ENCODE measurements at regions not wholly inside any gene's neighbourhood (a gene's known extent, or its start where the extent isn't known, plus 50 kb on each side); places are given as distances from the start of the nearest gene placed in this dataset.

GRCh38 chr3:117998071-117998470 is 1036.6 kb downstream of the IGSF11 start:
- Histone ChIP-seq H3K4me1 (ENCODE audit: insufficient read depth, low read length) (no peaks in the 10 kb centered on the region), H3K4me3 (ENCODE audit: low read length) (no peak overlapping the region), H3K9me3 (ENCODE audit: low read depth, low read length) (no peaks in the 10 kb centered on the region), H3K27me3 (ENCODE audit: insufficient read depth, low read length) (peaks cover 25% of the 10 kb centered on the region)

DNA sequence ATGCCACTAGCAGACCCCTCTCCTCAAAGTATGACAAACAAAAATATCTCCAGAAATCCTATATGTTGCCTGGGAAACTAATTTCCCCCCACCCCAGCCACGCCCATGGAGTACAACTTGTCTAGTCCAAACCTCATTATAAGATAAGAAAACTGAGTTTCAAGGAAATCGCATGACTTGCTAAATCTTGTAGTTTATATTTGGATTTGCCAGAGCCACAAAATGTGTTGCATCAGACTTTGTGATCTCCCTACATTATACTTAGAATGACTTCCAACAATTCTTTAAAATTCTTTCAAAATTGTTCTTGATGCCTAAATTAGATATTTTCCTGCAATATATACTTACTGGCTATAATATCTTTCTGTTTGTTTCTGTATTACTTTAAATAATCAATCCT is 1034.4 kb downstream of the IGSF11 start:
- H3K9me3 ChIP-seq (ENCODE audit: low read depth, low read length): no peaks in the 10 kb centered on the region
- H3K4me1 ChIP-seq (ENCODE audit: insufficient read depth, low read length): no peaks in the 10 kb centered on the region
- no peak overlapping the region for H3K4me3 ChIP-seq (ENCODE audit: low read length)
- peaks cover 25% of the 10 kb centered on the region for H3K27me3 ChIP-seq (ENCODE audit: insufficient read depth, low read length)

- Histone ChIP-seq H3K4me3 (ENCODE audit: low read length) (no peak overlapping the region), H3K27me3 (ENCODE audit: insufficient read depth, low read length) (peaks cover 18% of the 10 kb centered on the region), H3K4me1 (ENCODE audit: insufficient read depth, low read length) (no peaks in the 10 kb centered on the region), H3K9me3 (ENCODE audit: low read depth, low read length) (no peaks in the 10 kb centered on the region)
Measured at GRCh38 chr3:118001380-118001779, 1033.3 kb downstream of the IGSF11 start.

GRCh38 chr3:118011910-118012309 is 1022.7 kb downstream of the IGSF11 start:
- Histone ChIP-seq H3K4me1 (ENCODE audit: insufficient read depth, low read length) (no peaks in the 10 kb centered on the region), H3K9me3 (ENCODE audit: low read depth, low read length) (no peaks in the 10 kb centered on the region), H3K27me3 (ENCODE audit: insufficient read depth, low read length) (no peaks in the 10 kb centered on the region), H3K4me3 (ENCODE audit: low read length) (no peak overlapping the region)

DNA sequence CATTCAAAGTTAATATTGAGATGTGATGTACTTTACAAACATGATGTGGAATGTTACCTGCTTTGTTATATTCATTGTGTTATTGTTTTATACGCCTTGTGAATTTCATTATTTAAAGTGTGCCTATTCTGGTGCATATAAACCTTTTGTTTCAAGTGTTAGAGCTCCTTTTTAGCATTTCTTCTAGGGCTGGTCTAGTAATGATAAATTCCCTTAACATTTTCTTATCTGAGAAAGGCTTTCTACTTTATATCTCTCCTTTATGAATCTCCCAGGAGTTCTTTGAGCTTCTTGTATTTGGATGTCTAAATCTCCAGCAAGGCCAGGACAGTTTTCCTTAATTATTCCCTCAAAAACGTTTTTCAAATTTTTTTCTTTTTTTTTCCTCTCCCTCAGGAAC is 1005.6 kb downstream of the IGSF11 start:
- H3K9me3 ChIP-seq (ENCODE audit: low read depth, low read length): peaks cover 37% of the 10 kb centered on the region
- H3K27me3 ChIP-seq (ENCODE audit: insufficient read depth, low read length): no peaks in the 10 kb centered on the region
- H3K4me1 ChIP-seq (ENCODE audit: insufficient read depth, low read length): no peaks in the 10 kb centered on the region
- no peak overlapping the region for H3K4me3 ChIP-seq (ENCODE audit: low read length)

- no peaks in the 10 kb centered on the region for H3K4me1 ChIP-seq (ENCODE audit: insufficient read depth, low read length)
- no peak overlapping the region for H3K4me3 ChIP-seq (ENCODE audit: low read length)
- H3K9me3 ChIP-seq (ENCODE audit: low read depth, low read length): peaks cover 10% of the 10 kb centered on the region
- no peaks in the 10 kb centered on the region for H3K27me3 ChIP-seq (ENCODE audit: insufficient read depth, low read length)
Measured at GRCh38 chr3:118036215-118036614, 998.4 kb downstream of the IGSF11 start.

DNA sequence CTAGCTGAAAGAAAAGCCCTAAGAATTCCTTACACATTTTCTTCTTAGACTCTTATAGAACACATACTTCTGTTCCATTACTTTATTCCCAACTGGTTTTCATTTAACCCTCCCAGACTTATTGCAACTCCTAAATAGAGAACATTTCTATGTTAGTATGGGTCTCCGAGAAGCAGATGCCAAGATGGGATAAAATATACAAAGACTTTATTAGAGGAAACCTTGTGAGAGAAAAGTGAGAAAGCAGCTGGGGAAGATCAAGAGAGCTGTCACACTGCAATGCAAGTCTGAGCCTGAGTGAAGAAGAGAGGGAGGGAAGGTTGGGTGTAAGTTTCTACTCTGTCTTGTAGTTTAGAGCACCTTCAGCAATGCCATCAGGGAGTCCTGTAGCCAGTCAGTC is 979.3 kb downstream of the IGSF11 start:
- no peaks in the 10 kb centered on the region for H3K4me1 ChIP-seq (ENCODE audit: insufficient read depth, low read length)
- no peaks in the 10 kb centered on the region for H3K9me3 ChIP-seq (ENCODE audit: low read depth, low read length)
- no peak overlapping the region for H3K4me3 ChIP-seq (ENCODE audit: low read length)
- no peaks in the 10 kb centered on the region for H3K27me3 ChIP-seq (ENCODE audit: insufficient read depth, low read length)

DNA sequence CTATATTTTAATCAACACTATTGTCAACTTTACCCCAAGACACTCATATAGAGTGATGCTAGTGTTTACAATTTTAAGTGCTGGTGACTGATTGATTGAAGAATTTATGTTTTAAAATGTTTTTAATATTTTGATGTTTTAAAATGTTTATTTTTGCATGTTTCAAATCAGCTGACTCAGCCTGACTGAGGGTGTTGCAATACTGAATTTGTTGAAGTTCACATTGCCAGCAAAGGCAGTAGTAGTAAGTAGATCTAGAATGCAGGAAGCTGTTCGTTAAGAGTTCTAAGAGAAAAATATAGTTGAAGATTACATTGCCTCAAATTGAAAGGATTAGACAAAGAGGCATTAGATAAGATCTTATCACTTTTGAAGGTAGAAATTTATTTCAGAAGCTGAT is 977.6 kb downstream of the IGSF11 start:
- H3K9me3 ChIP-seq (ENCODE audit: low read depth, low read length): no peaks in the 10 kb centered on the region
- H3K4me3 ChIP-seq (ENCODE audit: low read length): no peak overlapping the region
- H3K27me3 ChIP-seq (ENCODE audit: insufficient read depth, low read length): no peaks in the 10 kb centered on the region
- no peaks in the 10 kb centered on the region for H3K4me1 ChIP-seq (ENCODE audit: insufficient read depth, low read length)

DNA sequence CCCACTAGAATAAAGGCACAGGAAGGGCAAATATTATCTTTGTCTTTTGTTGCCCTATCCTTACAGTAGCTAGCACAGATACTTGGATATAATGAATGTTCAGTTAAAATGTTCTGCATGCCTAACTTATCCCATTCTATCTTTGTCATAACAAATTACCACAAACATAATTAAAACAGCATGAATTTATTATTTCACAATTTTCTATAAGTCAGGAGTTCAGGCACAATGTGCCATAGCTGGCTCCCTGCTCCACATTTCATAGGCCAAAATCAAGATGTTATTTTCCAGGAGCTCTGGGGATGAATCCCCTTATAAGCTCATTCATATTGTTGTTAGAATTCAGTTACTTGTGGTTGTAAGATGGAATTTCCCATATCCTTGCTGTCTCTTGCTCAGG is 975.5 kb downstream of the IGSF11 start:
- no peaks in the 10 kb centered on the region for H3K27me3 ChIP-seq (ENCODE audit: insufficient read depth, low read length)
- H3K4me3 ChIP-seq (ENCODE audit: low read length): no peak overlapping the region
- no peaks in the 10 kb centered on the region for H3K4me1 ChIP-seq (ENCODE audit: insufficient read depth, low read length)
- no peaks in the 10 kb centered on the region for H3K9me3 ChIP-seq (ENCODE audit: low read depth, low read length)

DNA sequence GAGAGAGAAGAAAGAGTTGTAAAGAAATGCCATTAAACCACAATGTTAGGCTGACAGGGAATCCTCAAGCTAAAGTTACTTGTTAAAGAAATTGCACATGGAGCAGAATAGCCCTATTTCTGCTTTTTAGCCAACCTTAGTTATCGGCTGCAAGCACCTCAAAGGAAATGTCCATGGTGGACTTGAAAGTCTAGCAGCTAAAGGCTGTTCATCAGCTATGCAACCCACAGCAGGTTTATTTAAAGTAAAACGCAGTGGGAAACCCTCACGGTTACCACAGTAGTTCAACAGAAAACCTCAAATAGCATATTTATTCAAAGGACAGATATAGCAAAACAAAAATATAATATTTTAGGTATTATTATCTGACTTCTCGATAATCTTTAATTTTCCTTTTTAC is 967.2 kb downstream of the IGSF11 start:
- Histone ChIP-seq H3K4me1 (ENCODE audit: insufficient read depth, low read length) (no peaks in the 10 kb centered on the region), H3K9me3 (ENCODE audit: low read depth, low read length) (peaks cover 3% of the 10 kb centered on the region), H3K4me3 (ENCODE audit: low read length) (no peak overlapping the region), H3K27me3 (ENCODE audit: insufficient read depth, low read length) (no peaks in the 10 kb centered on the region)

GRCh38 chr3:118075873-118076272 is 958.8 kb downstream of the IGSF11 start:
- no peaks in the 10 kb centered on the region for H3K27me3 ChIP-seq (ENCODE audit: insufficient read depth, low read length)
- H3K9me3 ChIP-seq (ENCODE audit: low read depth, low read length): peaks cover 11% of the 10 kb centered on the region
- H3K4me1 ChIP-seq (ENCODE audit: insufficient read depth, low read length): no peaks in the 10 kb centered on the region
- H3K4me3 ChIP-seq (ENCODE audit: low read length): no peak overlapping the region

- no peak overlapping the region for H3K4me3 ChIP-seq (ENCODE audit: low read length)
- no peaks in the 10 kb centered on the region for H3K4me1 ChIP-seq (ENCODE audit: insufficient read depth, low read length)
- H3K9me3 ChIP-seq (ENCODE audit: low read depth, low read length): peaks cover 11% of the 10 kb centered on the region
- H3K27me3 ChIP-seq (ENCODE audit: insufficient read depth, low read length): no peaks in the 10 kb centered on the region
Measured at GRCh38 chr3:118077332-118077731, 957.3 kb downstream of the IGSF11 start.

DNA sequence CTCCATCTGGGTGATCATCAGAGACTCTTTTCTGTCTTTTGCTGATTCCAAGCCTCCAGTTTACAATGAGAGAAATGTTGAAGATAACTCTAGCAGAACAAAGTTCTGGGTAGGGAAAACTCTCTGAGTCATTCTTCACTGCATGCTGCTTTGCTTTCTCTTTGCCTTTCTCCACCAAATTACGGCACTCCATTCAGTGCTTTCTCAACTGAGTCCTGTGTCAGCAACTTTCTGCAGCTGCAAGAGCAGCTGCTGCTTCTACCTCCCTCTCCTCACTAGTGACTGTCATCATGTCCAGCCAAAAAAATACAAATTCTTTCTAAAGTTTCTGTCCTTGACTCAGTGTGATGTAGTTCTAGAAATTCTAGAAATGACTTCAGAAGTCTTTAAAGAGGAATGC is 953.8 kb downstream of the IGSF11 start:
- Histone ChIP-seq H3K4me1 (ENCODE audit: insufficient read depth, low read length) (no peaks in the 10 kb centered on the region), H3K4me3 (ENCODE audit: low read length) (no peak overlapping the region), H3K9me3 (ENCODE audit: low read depth, low read length) (peaks cover 6% of the 10 kb centered on the region), H3K27me3 (ENCODE audit: insufficient read depth, low read length) (no peaks in the 10 kb centered on the region)

- H3K27me3 ChIP-seq (ENCODE audit: insufficient read depth, low read length): no peaks in the 10 kb centered on the region
- no peak overlapping the region for H3K4me3 ChIP-seq (ENCODE audit: low read length)
- no peaks in the 10 kb centered on the region for H3K4me1 ChIP-seq (ENCODE audit: insufficient read depth, low read length)
- no peaks in the 10 kb centered on the region for H3K9me3 ChIP-seq (ENCODE audit: low read depth, low read length)
Measured at GRCh38 chr3:118088696-118089095, 946.0 kb downstream of the IGSF11 start.

- Histone ChIP-seq H3K4me1 (ENCODE audit: insufficient read depth, low read length) (no peaks in the 10 kb centered on the region), H3K27me3 (ENCODE audit: insufficient read depth, low read length) (no peaks in the 10 kb centered on the region), H3K4me3 (ENCODE audit: low read length) (no peak overlapping the region), H3K9me3 (ENCODE audit: low read depth, low read length) (no peaks in the 10 kb centered on the region)
Measured at GRCh38 chr3:118089563-118089962, 945.1 kb downstream of the IGSF11 start.

DNA sequence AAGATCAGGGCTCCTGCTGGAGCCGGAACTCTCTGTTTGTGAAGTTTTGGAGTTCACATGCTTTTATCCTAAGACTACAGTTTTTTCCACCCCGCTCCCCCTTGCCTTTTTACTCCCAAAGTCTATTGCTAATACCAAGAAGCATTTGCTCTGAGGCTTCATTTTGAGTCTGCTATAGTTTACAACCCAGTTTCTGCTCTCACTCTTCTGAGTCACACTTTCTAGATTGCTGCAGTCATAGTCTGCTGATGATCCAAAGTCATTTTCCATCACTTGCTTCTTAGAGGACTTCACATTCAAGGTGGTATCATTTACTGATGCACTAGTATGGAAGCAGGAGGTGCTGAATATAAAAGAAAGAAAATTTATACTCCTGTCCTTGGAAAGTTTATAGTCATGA is 937.4 kb downstream of the IGSF11 start:
- no peak overlapping the region for H3K4me3 ChIP-seq (ENCODE audit: low read length)
- H3K27me3 ChIP-seq (ENCODE audit: insufficient read depth, low read length): no peaks in the 10 kb centered on the region
- no peaks in the 10 kb centered on the region for H3K4me1 ChIP-seq (ENCODE audit: insufficient read depth, low read length)
- no peaks in the 10 kb centered on the region for H3K9me3 ChIP-seq (ENCODE audit: low read depth, low read length)

DNA sequence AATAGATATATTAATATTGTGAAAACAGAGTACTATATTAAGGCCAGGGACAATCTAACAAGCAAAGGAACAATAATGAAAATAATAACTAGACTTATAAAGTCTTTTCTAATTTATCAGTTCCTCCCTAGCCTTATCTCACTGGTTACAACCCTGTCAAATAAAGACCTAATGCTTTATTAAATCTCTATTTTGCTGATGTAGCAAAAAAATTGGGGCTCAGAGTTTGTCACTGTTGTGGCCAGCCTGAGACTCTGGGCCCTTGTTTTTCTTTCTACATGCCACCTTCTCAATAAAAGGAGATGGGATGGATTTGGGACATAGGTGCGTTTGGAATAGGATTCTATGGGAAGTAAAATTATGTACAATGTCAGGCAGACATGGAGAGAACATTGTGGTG is 937.0 kb downstream of the IGSF11 start:
- H3K4me1 ChIP-seq (ENCODE audit: insufficient read depth, low read length): no peaks in the 10 kb centered on the region
- H3K27me3 ChIP-seq (ENCODE audit: insufficient read depth, low read length): no peaks in the 10 kb centered on the region
- no peaks in the 10 kb centered on the region for H3K9me3 ChIP-seq (ENCODE audit: low read depth, low read length)
- no peak overlapping the region for H3K4me3 ChIP-seq (ENCODE audit: low read length)

Measured in mononuclear cell (primary cell).